BJ (cell line): ENCODE measurements at regions not wholly inside any gene's neighbourhood (a gene's known extent, or its start where the extent isn't known, plus 50 kb on each side); places are given as distances from the start of the nearest gene placed in this dataset.

Source experiments
- CTCF ChIA-PET: fragments of 350-600 bp; formaldehyde crosslinking; extraction: SDS; loops from one replicate; lab custom pipeline; 2021; ENCODE audit warnings: antibody characterized with exemption, inconsistent platforms; lab: Yijun Ruan, JAX
- POLR2A ChIA-PET: fragments of 300-600 bp; sonication (Branson Sonifier 250); formaldehyde crosslinking; extraction: SDS; loops from one replicate; lab custom pipeline; 2021; ENCODE audit warnings: antibody characterized with exemption; lab: Charles Lee
- DNase-seq: peaks from one replicate; pipeline ENCODE4 v3.0.0-alpha.2; 2011; ENCODE audit warnings: low read depth
- H3K27me3 ChIP-seq: 2 replicates; pipeline ENCODE4 v1.6.0; 2011; ENCODE audit warnings: low read length; ENCODE audit not compliant: control insufficient read depth, insufficient read depth
- H3K36me3 ChIP-seq: 2 replicates; pipeline ENCODE4 v1.5.1; 2011; ENCODE audit warnings: low read length; ENCODE audit not compliant: control insufficient read depth, insufficient read depth
- H3K4me3 ChIP-seq: 2 replicates; pipeline ENCODE4 v1.5.1; 2011; ENCODE audit warnings: low read depth, mild to moderate bottlenecking, control low read depth, low read length
- TF ChIP-seq, protein P1 (sequence below): IDR thresholded peaks from 2 replicates; pipeline ENCODE4 v1.5.1; 2011; ENCODE audit warnings: low read depth, mild to moderate bottlenecking, control low read depth, inconsistent platforms, low read length, moderate library complexity; ENCODE audit not compliant: insufficient read depth

DNA sequence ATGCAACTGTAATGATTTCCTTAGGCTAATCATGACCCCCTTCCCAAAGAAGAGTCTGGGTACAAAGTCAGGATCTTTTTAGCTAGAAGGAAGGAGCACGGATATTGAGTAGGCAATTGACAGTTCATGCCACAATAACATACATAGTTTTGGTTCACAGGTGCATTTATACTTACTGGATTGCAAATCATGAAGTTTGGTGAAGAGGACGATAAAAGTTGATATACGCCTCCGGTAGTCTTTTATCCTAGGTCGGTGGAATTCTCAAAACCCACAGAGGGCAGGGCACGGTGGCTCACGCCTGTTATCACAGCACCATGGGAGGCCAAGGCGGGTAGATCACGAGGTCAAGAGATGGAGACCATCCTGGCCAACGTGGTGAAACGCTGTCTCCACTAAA lies 265.4 kb upstream of the PRMT6 start:
- ChIA-PET CTCF (no interaction called here), POLR2A (no interaction called here)
- Histone ChIP-seq H3K36me3 (no peaks in the 10 kb centered on the region), H3K27me3 (no peaks in the 10 kb centered on the region), H3K4me3 (no peak overlapping the region)
- TF ChIP-seq, protein P1, sequence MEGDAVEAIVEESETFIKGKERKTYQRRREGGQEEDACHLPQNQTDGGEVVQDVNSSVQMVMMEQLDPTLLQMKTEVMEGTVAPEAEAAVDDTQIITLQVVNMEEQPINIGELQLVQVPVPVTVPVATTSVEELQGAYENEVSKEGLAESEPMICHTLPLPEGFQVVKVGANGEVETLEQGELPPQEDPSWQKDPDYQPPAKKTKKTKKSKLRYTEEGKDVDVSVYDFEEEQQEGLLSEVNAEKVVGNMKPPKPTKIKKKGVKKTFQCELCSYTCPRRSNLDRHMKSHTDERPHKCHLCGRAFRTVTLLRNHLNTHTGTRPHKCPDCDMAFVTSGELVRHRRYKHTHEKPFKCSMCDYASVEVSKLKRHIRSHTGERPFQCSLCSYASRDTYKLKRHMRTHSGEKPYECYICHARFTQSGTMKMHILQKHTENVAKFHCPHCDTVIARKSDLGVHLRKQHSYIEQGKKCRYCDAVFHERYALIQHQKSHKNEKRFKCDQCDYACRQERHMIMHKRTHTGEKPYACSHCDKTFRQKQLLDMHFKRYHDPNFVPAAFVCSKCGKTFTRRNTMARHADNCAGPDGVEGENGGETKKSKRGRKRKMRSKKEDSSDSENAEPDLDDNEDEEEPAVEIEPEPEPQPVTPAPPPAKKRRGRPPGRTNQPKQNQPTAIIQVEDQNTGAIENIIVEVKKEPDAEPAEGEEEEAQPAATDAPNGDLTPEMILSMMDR: no peak
- DNase-seq: no peak

DNA sequence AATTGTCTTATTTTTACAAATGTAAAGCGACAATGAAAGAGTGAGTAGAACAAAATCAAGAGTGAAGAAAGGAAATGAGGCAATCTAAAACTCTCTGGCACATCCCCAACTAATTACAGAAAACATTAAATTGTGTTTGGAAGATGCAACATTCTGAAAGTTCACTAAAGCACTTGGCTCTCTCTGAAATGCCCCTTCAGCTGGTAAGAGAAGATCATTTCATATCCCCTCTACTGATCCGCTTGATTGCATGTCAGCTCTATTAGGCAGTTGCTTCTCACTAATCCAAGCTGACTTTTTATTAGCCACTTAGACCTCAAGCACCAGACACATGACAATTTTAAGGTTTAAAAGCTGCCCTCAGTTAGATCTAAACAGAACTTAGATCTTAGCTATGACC lies 262.8 kb upstream of the PRMT6 start:
- TF ChIP-seq, protein P1: no peak
- Histone ChIP-seq H3K36me3 (no peaks in the 10 kb centered on the region), H3K27me3 (no peaks in the 10 kb centered on the region), H3K4me3 (no peak overlapping the region)
- DNase-seq: no peak
- CTCF ChIA-PET: no interaction called here
- POLR2A ChIA-PET: no interaction called here

DNA sequence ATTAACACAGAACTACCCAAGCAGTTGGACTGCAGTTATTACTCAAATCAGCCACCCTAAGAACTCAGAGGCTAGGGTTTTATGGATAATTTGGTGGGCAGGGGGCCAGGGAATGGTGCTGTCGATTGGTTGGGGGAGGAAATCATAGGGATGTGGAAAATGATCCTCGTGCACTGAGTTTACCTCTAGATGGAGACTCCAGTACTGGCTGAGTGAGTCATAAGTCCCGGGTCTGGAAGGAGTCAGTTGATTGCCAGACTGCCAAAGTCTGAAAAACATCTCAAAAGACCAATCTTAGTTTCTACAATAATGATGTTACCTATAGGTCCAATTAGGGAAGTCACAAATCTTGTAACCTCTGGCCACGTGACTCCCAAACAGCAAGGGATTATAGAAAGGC lies 257.5 kb upstream of the PRMT6 start:
- Histone ChIP-seq H3K27me3 (no peaks in the 10 kb centered on the region), H3K36me3 (no peaks in the 10 kb centered on the region), H3K4me3 (no peak overlapping the region)
- no peak for DNase-seq
- TF ChIP-seq, protein P1: no peak
- CTCF ChIA-PET: no interaction called here
- POLR2A ChIA-PET: no interaction called here

DNA sequence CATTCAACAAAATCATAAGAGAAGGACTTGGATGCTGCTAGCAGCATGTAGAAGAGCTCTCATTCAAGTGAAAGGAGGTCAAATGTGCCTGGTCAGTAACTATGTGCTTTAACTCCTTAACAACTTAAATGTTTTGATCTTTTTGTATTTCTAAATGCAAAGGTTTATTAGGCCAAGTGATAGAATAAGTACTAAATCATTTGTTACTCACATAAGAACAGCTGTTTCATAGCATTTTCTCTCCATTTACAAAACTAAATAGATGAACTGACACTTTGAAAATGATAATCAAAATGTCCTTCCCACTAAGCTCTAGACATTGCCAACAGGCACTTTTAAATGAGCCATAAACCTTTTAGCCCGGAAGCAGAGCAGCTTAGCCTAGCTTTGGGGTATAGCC lies 254.3 kb upstream of the PRMT6 start:
- ChIA-PET POLR2A (no interaction called here), CTCF (no interaction called here)
- TF ChIP-seq, protein P1: no peak

DNA sequence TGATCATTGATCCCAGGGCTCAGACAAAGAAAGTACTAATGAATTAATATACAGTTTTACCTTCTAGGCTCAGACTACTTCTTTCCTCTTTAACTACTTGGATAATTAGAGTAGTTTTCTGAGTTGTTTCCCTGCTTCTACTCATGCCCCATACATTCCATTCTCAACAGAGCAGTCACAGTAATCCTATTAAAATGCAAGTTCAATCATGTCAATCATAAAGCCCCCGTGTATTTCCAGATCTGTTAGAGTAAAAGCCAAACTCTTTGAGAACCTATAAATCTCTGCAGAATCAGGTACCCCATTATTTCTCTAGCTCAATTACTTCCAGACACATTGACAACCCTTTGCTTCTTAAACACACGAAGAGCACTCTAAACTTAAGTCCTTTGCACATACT lies 242.1 kb upstream of the PRMT6 start:
- Histone ChIP-seq H3K4me3 (no peak overlapping the region), H3K27me3 (no peaks in the 10 kb centered on the region), H3K36me3 (no peaks in the 10 kb centered on the region)
- DNase-seq: no peak
- CTCF ChIA-PET: no interaction called here
- POLR2A ChIA-PET: no interaction called here
- TF ChIP-seq, protein P1: no peak

More for the DNA sequence above, 254.3 kb upstream of the PRMT6 start:
- H3K4me3 ChIP-seq: no peak overlapping the region
- DNase-seq: no peak
- no peaks in the 10 kb centered on the region for H3K27me3 ChIP-seq
- H3K36me3 ChIP-seq: no peaks in the 10 kb centered on the region
